GM18907 (cell line): ENCODE measurements at regions not wholly inside any gene's neighbourhood (a gene's known extent, or its start where the extent isn't known, plus 50 kb on each side); places are given as distances from the start of the nearest gene placed in this dataset.
"Not testable (repeated sequence)": the region's sequence is repeated elsewhere in the genome, so short reads cannot be mapped to it uniquely, and the experiment has no call there.

Experiments
- ATAC-seq: cut with Tn5 transposase; IDR thresholded peaks from one replicate; pipeline ENCODE4 v1.9.1; 2021; ENCODE audit warnings: mild to moderate bottlenecking, moderate library complexity; ENCODE audit not compliant: unreplicated experiment

- ATAC-seq, result no peak
Measured at GRCh38 chr4:138460477-138461414, 218.6 kb upstream of the SLC7A11 start.

DNA sequence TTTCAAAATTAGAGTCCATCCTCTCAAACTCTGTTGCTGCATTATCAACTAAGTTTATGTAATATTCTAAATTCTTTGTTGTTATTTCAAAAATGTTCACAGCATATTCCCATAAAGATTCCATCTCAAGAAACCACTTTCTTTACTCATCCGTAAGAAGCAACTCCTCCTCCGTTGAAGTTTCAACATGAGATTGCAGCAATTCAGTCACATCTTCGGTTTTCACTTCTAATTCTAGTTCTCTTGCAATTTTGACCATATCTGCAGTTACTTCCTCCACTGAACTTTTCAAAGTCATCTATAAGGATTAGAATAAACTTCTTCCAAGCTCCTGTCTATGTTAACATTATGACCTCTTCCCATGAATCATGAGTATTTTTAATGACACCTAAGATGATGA is 216.6 kb upstream of the SLC7A11 start:
- no peak for ATAC-seq

DNA sequence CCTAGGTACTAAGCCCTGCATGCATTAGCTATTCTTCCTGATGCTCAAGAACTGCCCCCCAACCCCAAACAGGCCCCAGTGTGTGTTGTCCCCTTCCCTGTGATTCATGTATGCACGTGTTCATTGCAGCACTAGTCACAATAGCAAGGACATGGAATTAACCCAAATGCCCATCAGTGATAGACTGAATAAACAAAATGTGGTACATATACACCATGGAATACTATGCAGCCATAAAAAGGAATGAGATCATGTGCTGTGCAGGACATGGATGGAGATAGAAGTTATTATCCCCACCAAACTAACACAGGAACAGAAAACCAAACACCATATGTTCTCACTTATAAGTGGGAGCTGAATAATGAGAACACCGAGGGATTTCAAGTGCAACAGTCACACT is 214.2 kb upstream of the SLC7A11 start:
- not testable (repeated sequence) for ATAC-seq

GRCh38 chr4:138455097-138455496 is 212.9 kb upstream of the SLC7A11 start:
- no peak for ATAC-seq

GRCh38 chr4:138452826-138453225 is 210.7 kb upstream of the SLC7A11 start:
- no peak for ATAC-seq

- no peak for ATAC-seq
Measured at GRCh38 chr4:138451276-138451663, 209.1 kb upstream of the SLC7A11 start.

DNA sequence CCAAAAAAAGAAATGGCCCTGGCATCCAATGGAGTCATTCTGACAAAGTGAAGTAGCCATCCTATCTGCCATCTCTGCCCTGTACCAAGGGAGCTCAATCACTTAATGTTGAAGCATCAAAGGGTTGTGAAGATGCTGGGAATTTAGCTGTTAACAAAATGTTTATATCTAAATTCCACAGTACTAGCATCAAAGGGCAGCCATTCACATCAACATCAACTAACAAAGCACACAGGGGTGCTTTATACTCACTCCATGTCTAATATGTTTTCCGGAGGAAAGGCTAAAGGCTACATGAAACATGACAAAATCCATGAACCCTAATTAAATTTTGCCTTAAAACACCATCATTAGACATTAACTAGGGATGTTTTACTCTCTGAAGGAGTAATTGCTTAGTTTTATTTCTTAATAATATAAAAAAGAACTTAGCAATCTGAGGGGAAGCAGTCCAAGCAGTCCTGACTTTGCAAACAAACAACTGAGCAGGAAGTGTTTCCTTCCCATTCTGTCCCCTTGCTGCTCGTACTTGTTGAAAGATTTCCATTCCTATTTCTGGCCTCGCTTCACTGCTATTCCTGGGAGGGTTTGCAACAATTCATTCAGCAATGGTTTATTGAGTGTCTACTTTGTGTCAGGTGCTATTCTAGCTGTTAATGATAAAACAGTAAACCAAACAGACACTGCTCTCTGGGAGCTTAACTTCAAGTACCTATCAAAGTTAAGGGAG is 208.6 kb upstream of the SLC7A11 start:
- ATAC-seq, result no peak

- no peak for ATAC-seq
Measured at GRCh38 chr4:138449938-138450337, 207.8 kb upstream of the SLC7A11 start.

- no peak for ATAC-seq
Measured at GRCh38 chr4:138448169-138448568, 206.0 kb upstream of the SLC7A11 start.

DNA sequence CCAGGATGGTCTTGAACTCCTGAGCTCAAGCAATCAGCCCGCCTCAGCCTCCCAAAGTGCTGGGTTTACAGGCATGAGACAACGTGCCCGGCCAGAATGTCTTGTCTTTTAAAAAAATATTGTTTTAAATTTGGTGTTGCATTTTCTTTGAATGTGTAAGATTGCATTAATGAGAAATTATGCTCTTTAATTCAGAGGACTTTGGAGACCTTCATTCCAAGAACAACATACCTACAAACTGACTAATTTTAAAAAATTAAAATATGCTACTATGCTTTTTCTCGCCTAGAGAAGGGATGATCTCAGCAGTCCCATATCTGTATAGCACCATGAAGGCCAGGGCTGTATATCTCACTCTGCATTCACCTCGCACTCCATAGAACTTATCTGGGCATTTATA is 204.3 kb upstream of the SLC7A11 start:
- ATAC-seq, result no peak

DNA sequence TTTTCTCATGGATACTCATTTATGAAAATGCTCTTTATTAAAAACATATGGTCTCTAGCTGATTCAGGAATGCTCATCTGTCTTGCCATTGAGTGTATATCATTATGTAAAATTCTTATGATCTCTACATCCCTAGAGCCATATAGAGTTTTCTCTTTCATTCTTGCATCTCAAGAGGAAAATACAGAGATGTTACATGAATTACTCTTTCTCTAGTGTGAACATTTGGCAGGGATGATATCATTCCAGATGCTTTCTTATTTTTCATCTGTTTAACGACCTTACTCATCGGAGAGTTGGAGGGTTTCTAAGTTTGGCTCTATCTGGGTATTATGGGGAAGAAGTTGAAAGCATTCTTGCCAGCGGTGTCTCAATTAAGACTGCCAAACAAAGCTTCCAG is 202.9 kb upstream of the SLC7A11 start:
- ATAC-seq, result no peak

DNA sequence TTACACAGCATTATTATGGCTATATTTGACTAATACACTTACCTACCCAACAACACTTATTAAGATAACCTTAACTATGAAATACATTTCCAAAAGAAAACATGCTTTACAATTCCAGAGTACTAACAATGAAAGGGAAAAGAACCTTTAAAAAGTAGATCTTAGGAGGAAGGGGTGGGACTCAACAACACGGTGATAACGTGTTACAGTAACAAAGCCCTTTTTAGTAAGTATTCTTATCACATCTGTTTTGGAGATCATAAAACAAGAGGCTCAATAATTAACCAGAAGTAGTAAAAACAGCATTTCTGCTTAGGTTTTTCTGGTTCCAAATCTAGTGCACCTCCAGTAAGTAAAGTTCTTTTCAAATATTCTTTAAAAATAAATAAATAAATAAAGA is 202.1 kb upstream of the SLC7A11 start:
- ATAC-seq, result no peak

- ATAC-seq, result no peak
Measured at GRCh38 chr4:138439143-138439581, 197.0 kb upstream of the SLC7A11 start.

- no peak for ATAC-seq
Measured at GRCh38 chr4:138438608-138439007, 196.5 kb upstream of the SLC7A11 start.

- ATAC-seq, result no peak
Measured at GRCh38 chr4:138437263-138437851, 195.2 kb upstream of the SLC7A11 start.

GRCh38 chr4:138435733-138436132 is 193.6 kb upstream of the SLC7A11 start:
- ATAC-seq, result not testable (repeated sequence)

DNA sequence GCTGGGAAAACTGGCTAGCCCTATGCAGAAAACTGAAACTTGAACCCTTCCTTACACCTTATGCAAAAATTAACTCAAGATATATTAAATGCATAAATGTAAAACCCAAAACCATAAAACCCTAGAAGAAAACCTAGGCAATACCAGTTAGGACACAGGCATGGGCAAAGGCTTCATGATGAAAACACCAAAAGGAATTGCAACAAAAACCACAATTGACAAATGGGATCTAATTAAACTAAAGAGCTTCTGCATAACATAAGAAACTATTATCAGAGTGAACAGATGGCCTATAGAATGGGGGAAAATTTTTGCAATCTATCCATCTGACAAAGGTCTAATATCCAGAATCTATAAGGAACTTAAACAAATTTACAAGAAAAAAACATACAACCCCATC is 192.9 kb upstream of the SLC7A11 start:
- not testable (repeated sequence) for ATAC-seq

DNA sequence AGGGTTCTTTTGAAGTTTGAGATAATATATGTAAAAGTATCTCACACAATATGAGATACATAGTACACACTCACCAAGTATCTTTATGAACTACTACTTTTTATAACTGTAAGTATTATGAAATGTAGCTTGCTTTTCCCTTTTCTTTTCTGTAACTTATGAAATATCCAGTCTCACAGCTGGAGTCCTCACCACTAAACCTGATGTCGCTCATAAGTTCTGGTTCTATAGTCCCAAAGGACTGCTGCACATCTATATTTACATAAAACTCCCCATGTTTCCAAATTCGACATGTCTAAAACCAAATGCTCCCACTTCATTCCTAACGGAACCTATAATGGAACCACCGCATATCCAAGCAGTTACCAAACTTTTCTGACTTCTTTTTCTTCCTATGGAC is 186.5 kb upstream of the SLC7A11 start:
- ATAC-seq, result no peak

DNA sequence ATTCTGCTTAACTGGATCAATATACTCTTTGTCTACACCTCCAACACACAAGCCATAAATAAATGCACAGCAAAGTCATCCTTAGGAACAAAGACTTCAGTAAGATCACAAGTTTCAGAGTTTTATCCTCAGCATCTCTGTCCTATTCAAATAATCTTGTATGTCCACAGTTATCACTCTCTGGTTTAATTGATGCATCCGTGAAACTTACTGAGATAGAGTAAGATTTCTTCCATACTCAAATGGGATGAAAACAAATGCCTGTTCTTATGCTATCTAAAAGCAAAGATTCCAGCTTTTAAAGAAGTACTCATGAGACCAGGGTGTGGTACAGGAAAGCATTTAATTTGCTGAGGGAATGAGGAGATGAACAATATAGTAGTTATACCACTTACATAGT is 184.6 kb upstream of the SLC7A11 start:
- no peak for ATAC-seq

DNA sequence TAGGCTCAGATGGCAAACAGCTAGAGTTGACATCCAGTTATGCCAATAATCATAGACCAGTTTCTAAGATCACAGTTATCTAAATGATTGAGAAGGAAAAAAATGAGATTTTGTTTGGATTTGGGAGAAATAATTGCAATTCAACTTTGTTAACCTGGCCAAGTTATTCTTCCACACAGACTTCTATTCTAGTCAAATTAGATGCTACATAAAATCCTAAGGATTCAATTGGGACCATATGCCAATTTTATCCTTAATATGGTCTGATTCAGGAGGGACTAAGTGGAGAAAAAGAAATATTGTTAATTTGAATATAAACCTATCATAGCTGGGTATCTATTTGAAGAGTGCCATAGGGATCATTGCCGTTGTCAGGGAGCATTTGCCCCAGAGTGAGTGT is 178.3 kb upstream of the SLC7A11 start:
- no peak for ATAC-seq

- no peak for ATAC-seq
Measured at GRCh38 chr4:138414202-138414601, 172.1 kb upstream of the SLC7A11 start.

GRCh38 chr4:138413273-138413672 is 171.1 kb upstream of the SLC7A11 start:
- no peak for ATAC-seq
